ENCODE measurements at regions not wholly inside any gene's neighbourhood (a gene's known extent, or its start where the extent isn't known, plus 50 kb on each side); places are given as distances from the start of the nearest gene placed in this dataset.

DNA sequence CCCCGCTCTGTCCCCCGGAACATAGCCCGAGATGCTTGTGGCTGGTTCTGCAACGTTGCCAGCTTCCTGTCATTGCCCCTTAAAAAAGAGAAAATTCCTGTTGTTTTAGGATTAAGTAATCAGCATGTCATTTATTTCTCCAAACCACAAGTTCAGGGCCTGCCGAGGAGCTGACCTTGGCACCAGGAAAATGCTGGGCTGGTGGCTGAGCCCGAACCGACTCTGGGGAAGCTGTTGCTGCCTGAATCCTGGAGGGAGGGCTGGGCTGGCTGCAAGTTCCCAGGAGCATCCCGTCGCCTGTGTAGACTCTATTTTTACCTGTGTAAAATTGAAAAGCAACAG, 130.9 kb upstream of the FOXF1 start:
- WGBS = 48% methylated on average over 9 of the region's 9 CpGs
- Histone ChIP-seq H3K4me3 (ENCODE audit: low read length) (no peak overlapping the region), H3K27me3 (ENCODE audit: control insufficient read depth, insufficient read depth) (no peaks in the 10 kb centered on the region), H3K4me1 (ENCODE audit: control insufficient read depth, insufficient read depth, low read length) (no peaks in the 10 kb centered on the region), H3K27ac (ENCODE audit: low read length) (no peak overlapping the region), H3K9me3 (ENCODE audit: control insufficient read depth, low read length) (no peaks in the 10 kb centered on the region)
- ATAC-seq (no peak), DNase-seq (no peak)
- intact Hi-C loops (cut with DNase I) = no loop called here

DNA sequence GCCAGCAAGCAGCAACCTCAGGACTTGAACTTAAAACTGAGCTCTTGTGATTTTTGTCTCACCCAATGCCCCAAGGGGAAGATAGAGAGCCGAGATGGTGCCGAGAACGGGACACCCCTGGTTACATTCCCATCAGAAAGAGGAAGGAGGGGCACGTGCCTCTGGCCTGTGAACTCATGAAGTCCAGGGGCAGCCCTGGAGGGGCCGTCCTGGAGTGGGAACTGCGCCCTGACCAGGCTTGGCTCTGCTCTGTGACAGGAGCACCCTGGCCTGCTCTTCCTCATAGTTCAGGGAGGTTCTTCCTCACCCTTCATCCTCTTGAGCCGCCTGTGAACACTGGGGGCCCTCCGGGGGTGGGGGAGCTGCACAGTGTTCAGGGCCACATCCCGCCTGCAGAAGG, 130.3 kb upstream of the FOXF1 start:
- ATAC-seq = no peak
- 66% methylated on average over 9 of the region's 9 CpGs for WGBS
- H3K4me1 ChIP-seq (ENCODE audit: control insufficient read depth, insufficient read depth, low read length) = no peaks in the 10 kb centered on the region
- H3K27me3 ChIP-seq (ENCODE audit: control insufficient read depth, insufficient read depth) = no peaks in the 10 kb centered on the region
- H3K9me3 ChIP-seq (ENCODE audit: control insufficient read depth, low read length) = no peaks in the 10 kb centered on the region
- intact Hi-C loops (cut with DNase I) = no loop called here
- peak in 1 of 3 donors; percentile 67 for DNase-seq
- no peak overlapping the region for H3K27ac ChIP-seq (ENCODE audit: low read length)
- no peak overlapping the region for H3K4me3 ChIP-seq (ENCODE audit: low read length)

DNA sequence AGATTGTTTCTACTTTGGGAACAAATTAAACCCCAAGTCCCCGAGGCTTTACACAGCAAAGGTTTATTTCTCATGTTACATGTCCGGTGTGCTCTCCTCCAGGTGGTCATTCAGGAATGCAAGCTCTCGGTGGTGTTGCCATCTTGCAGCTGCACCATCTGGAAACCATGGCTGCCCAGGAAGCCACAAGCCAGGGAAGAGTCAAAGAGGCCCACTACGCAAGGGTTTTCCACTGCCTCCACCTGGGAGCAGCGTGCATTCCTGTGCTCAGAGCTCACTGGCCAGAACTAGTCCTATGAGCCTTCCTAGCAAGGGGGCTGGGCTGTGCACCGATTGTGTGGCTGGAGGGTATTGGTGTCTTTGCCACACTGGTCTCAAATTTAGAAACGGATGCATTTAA, 128.8 kb upstream of the FOXF1 start:
- Histone ChIP-seq H3K4me3 (ENCODE audit: low read length) (no peak overlapping the region), H3K27me3 (ENCODE audit: control insufficient read depth, insufficient read depth) (no peaks in the 10 kb centered on the region), H3K9me3 (ENCODE audit: control insufficient read depth, low read length) (no peaks in the 10 kb centered on the region), H3K27ac (ENCODE audit: low read length) (no peak overlapping the region), H3K4me1 (ENCODE audit: control insufficient read depth, insufficient read depth, low read length) (no peaks in the 10 kb centered on the region)
- WGBS = 81% methylated on average over 7 of the region's 7 CpGs
- DNase-seq (no peak), ATAC-seq (no peak)
- intact Hi-C loops (cut with DNase I) = no loop called here

DNA sequence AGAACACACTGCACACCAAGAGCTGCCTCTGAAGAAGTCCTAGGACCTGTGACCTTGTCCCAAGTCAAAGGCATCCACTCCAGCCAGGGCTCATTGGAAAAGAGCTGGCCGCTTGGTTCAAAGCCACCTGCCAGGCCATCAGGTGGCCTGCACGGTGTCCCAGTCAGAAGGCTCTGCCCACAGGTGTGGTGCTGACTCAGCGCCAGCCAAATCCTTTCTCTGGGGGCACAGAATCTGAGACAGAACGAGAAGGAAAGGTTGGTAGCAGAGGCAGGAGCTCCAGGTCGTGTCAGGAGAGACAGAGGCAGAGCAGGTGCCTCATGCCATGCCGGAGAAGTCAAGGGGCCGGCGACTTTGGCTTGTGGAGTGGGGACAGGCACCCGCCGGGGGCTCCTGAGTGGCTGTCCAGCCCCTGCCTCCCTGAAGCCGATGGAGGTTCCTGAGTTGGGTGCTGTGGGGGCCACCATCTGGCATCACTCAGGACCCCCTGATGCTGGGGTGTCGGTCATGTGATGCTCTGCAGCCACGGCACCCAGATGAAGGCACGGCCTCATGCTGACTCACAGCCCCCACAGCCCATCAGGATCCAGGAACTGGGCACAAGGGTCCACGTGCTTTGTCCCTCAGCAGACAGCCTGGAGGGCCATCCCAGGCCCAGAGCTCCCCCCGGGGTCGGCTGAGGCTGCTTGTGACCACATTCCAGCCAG, 128.1 kb upstream of the FOXF1 start:
- Histone ChIP-seq H3K27me3 (ENCODE audit: control insufficient read depth, insufficient read depth) (no peaks in the 10 kb centered on the region), H3K27ac (ENCODE audit: low read length) (no peak overlapping the region), H3K4me3 (ENCODE audit: low read length) (no peak overlapping the region), H3K9me3 (ENCODE audit: control insufficient read depth, low read length) (no peaks in the 10 kb centered on the region), H3K4me1 (ENCODE audit: control insufficient read depth, insufficient read depth, low read length) (no peaks in the 10 kb centered on the region)
- intact Hi-C loops (cut with DNase I) = no loop called here
- WGBS = 83% methylated on average over 17 of the region's 17 CpGs
- ATAC-seq (no peak), DNase-seq (no peak)

DNA sequence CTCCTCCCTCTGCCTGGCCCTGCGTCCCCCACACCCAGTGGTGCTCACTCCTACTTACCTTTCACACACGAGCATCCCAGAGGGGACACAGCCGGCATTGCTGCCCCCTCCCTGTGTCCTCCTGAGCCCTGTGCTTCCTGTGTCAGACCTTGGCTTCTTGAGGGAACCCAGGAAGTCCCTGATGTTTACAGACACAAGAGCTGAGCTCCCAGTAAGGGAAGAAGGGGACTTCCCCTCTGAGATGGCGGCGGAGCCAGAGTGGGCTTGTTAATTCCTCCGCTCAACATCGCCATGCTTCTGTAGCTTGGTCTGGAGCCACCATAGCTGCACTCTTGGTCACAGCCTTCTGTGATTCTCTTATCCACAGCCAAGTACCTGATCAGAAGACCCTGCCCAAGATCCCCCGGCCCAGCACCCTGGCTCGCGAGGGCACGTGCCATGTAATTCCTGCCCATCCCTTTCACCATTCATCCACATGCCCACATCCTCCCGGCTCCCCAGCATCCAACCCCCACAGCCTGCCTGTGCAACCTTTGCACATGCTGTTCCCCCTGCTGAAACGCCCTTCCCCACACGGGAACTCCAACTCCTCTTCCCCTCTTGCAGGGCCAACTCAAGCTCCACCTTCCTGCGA, 127.4 kb upstream of the FOXF1 start:
- Histone ChIP-seq H3K9me3 (ENCODE audit: control insufficient read depth, low read length) (no peaks in the 10 kb centered on the region), H3K27ac (ENCODE audit: low read length) (peak overlapping the region; percentile 9), H3K4me3 (ENCODE audit: low read length) (no peak overlapping the region), H3K27me3 (ENCODE audit: control insufficient read depth, insufficient read depth) (no peaks in the 10 kb centered on the region), H3K4me1 (ENCODE audit: control insufficient read depth, insufficient read depth, low read length) (no peaks in the 10 kb centered on the region)
- ATAC-seq (no peak), DNase-seq (no peak)
- 80% methylated on average over 15 of the region's 15 CpGs for WGBS
- intact Hi-C loops (cut with DNase I) = no loop called here

DNA sequence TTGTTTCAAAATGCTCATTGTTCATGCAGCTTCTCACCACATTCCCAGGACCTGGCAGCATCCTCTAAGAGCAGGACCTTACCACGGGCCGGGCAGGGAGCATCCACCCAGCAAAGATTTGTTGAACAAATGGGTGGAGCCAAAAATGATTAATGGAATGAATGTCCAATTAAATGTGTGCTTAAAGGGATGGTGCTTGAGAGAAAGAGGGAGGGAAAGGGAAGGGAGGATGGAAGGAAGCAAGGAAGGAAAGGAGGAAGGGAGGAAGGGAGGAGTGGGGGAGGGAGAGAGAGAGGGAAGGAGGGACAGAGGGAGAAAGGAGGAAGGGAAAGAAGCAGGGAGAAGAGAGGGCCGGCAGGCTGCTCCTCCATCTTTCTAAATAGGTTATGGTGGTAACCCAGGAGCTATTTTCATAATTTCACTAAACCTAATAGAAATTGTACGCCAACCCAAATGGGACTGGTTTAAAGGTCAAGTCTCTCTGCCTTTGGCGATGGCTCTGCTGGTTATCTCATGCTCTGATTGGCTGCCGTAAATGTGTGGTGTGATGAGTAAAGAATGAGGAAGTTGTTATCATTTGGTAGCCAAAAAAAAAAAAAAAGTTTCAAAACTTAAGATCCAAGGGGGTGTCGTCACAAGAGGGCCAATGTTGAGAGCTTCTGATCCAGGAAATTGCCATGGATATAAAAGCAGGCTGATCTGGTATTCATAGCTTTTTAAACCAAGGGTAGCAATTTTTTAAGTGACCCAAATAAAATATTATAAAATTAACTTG, 126.7 kb upstream of the FOXF1 start:
- ATAC-seq (peak; percentile 53 to 80), DNase-seq (peak in 1 of 3 donors; percentile 38)
- H3K9me3 ChIP-seq (ENCODE audit: control insufficient read depth, low read length) = no peaks in the 10 kb centered on the region
- intact Hi-C loops (cut with DNase I) = no loop called here
- H3K27me3 ChIP-seq (ENCODE audit: control insufficient read depth, insufficient read depth) = no peaks in the 10 kb centered on the region
- WGBS = 12% methylated on average over 7 of the region's 7 CpGs
- peak overlapping the region; percentile 54 for H3K27ac ChIP-seq (ENCODE audit: low read length)
- no peaks in the 10 kb centered on the region for H3K4me1 ChIP-seq (ENCODE audit: control insufficient read depth, insufficient read depth, low read length)
- H3K4me3 ChIP-seq (ENCODE audit: low read length) = no peak overlapping the region

DNA sequence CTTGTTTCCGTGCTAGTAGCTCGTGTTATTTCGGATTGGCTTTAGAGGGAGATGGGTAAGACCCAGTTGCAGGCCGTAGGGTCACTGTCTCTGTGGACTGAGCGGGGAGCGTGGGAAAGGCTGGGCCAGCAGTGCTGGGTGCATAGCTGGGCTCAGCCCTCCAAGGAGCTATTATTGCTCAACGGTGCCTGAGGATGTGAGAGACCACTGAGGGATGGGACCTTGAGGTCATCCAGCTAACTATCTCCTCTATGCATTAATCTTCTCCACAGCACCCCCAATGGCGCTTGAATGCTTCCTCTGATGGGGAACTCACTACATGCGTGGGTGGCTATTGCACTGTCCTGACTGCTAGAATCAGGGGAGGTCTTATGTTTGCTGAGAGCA, 126.1 kb upstream of the FOXF1 start:
- Histone ChIP-seq H3K4me3 (ENCODE audit: low read length) (no peak overlapping the region), H3K27ac (ENCODE audit: low read length) (peak overlapping the region; percentile 62), H3K9me3 (ENCODE audit: control insufficient read depth, low read length) (no peaks in the 10 kb centered on the region), H3K4me1 (ENCODE audit: control insufficient read depth, insufficient read depth, low read length) (no peaks in the 10 kb centered on the region), H3K27me3 (ENCODE audit: control insufficient read depth, insufficient read depth) (no peaks in the 10 kb centered on the region)
- ATAC-seq (peak; percentile 17 to 64), DNase-seq (peak in 1 of 3 donors; percentile 45)
- intact Hi-C loops (cut with DNase I) = no loop called here
- 55% methylated on average over 9 of the region's 9 CpGs for WGBS

DNA sequence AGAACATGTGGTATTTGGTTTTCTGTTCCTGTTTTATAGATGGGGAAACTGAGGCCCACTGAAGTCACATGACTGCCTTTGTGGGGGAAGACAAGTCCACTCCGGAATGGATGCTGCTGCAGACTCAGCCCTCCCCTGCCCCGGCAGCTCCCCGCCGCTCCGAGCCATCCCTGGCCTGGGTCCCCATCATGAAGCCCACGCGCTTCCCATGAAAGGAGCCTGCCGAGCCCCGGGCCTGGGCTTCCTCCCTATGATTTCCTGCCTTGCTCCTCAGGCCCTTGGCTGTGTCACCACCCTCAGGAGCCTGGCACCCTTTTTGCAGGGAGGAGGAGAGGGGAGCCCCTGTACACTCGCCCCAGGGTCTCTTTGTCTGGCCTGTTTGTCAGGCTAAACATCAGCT, 125.3 kb upstream of the FOXF1 start:
- Histone ChIP-seq H3K27ac (ENCODE audit: low read length) (no peak overlapping the region), H3K27me3 (ENCODE audit: control insufficient read depth, insufficient read depth) (no peaks in the 10 kb centered on the region), H3K9me3 (ENCODE audit: control insufficient read depth, low read length) (no peaks in the 10 kb centered on the region), H3K4me1 (ENCODE audit: control insufficient read depth, insufficient read depth, low read length) (no peaks in the 10 kb centered on the region), H3K4me3 (ENCODE audit: low read length) (no peak overlapping the region)
- DNase-seq (no peak), ATAC-seq (no peak)
- WGBS = 77% methylated on average over 10 of the region's 10 CpGs
- intact Hi-C loops (cut with DNase I) = no loop called here

DNA sequence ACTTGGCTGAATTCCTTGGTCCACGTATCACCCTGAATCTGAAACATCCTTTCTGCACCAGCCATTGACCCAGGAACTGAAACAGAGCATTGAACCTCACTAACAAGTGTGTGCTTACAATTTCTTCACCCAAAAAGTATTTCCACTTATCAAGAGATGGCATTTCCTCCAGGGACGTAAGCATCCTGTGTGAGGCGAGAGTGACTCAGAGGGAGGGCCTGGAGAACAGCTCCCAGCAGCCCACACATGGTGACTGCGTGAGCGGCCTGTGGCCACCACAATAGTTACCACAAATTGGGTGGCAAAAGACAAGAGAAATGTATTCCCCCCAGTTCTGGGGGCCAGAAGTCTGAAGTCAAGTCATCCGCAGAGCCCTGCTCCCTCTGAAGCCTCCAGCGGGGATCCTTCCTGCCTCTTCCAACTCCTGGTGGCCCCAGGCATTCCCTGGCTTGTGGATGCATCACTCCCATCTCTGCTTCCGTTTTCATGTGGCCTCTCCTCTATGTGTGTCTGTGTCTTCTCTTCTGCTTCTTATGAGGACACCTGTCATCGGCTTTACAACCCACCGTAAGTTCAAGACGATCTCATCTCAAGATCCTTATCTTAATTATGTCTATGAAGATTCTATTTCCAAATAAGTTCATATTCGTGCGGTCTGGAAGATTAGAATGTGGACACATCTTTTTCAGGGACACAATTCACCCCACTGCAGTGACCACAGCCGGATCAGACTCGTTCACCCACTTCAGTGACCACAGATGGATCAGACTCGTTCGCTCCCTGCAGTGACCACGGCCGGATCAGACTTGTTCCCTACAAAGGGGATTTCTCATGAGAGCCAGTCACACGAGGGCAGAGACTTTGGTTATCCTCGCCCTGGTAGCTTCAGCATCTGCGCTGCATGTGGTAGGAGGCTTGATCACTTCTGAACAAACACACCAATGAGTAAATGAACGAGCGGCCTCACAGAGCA, 122.6 kb upstream of the FOXF1 start:
- WGBS = 86% methylated on average over 24 of the region's 24 CpGs
- Histone ChIP-seq H3K27me3 (ENCODE audit: control insufficient read depth, insufficient read depth) (no peaks in the 10 kb centered on the region), H3K9me3 (ENCODE audit: control insufficient read depth, low read length) (no peaks in the 10 kb centered on the region), H3K27ac (ENCODE audit: low read length) (no peak overlapping the region), H3K4me3 (ENCODE audit: low read length) (no peak overlapping the region), H3K4me1 (ENCODE audit: control insufficient read depth, insufficient read depth, low read length) (no peaks in the 10 kb centered on the region)
- DNase-seq (no peak), ATAC-seq (no peak)
- intact Hi-C loops (cut with DNase I) = no loop called here

DNA sequence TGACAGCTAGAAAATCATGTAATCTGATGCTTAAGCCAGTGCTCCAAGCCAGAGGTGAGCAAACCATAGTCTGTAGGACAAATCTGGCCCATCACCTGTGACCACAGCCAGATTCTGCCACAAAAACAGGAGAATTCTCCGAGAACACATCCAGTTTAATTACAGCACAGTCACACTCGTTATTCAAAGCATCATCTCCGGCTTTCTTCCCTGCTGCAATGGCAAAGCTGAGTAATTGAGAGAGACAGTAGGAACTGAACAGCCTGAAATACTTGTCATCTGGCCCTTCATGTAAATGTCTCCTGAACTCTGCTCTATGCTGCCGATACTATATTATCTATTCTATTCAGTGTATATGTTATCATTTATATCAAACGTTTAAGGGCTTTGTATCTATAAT, 121.4 kb upstream of the FOXF1 start:
- intact Hi-C loops (cut with DNase I) = no loop called here
- no peak overlapping the region for H3K4me3 ChIP-seq (ENCODE audit: low read length)
- H3K27ac ChIP-seq (ENCODE audit: low read length) = no peak overlapping the region
- H3K27me3 ChIP-seq (ENCODE audit: control insufficient read depth, insufficient read depth) = no peaks in the 10 kb centered on the region
- DNase-seq (no peak), ATAC-seq (no peak)
- WGBS = 57% methylated on average over 5 of the region's 5 CpGs
- H3K4me1 ChIP-seq (ENCODE audit: control insufficient read depth, insufficient read depth, low read length) = no peaks in the 10 kb centered on the region
- H3K9me3 ChIP-seq (ENCODE audit: control insufficient read depth, low read length) = no peaks in the 10 kb centered on the region

All from right cardiac atrium (tissue), 5 donors.